ENCODE measurements at regions not wholly inside any gene's neighbourhood (a gene's known extent, or its start where the extent isn't known, plus 50 kb on each side); places are given as distances from the start of the nearest gene placed in this dataset.

DNA sequence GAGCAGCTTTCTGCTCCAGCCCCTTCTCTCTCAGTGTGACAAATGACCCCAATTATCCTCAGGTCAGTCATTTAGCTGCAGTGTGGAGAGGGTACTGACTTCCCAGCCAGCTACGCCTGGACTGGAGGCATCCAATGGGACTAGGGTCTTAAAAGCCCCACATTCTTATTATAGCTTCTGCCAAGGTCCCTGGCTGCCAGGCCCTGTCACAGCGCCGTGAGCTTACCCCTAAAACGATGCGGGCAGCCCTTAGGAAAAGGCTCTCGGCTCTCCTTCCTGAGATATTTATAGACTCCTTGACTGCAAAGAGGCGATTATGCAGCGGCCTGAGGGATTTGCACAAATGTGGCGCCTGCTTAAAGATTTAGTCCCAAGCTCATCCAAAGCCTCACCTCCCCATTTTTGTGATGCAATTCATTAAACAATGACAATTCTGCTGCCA lies 69.2 kb upstream of the EDAR start:
- Histone ChIP-seq H2BK20ac (ENCODE audit: low read length) (no peak overlapping the region), H3K27ac (ENCODE audit: low read depth, low read length) (no peak overlapping the region), H3K4me3 (ENCODE audit: extremely low read depth in 1 of 4, insufficient read depth in 2 of 4, low read depth in 3 of 4, low read length in 4 of 4) (no peak overlapping the region), H3K79me2 (ENCODE audit: control insufficient read depth in 1 of 2, insufficient read depth in 2 of 2, low read length in 2 of 2) (no peaks in the 10 kb centered on the region), H4K20me1 (replicated peaks in 1 of 2; ENCODE audit: control insufficient read depth in 1 of 2, insufficient read depth in 2 of 2, low read length in 2 of 2) (no peaks in the 10 kb centered on the region), H3K9me3 (ENCODE audit: insufficient read depth in 2 of 2, low read depth in 1 of 2, low read length in 1 of 2) (no peaks in the 10 kb centered on the region), H3K79me1 (ENCODE audit: low read depth, low read length) (no peaks in the 10 kb centered on the region), H3K14ac (ENCODE audit: insufficient read length) (no peak overlapping the region), H2AFZ (ENCODE audit: low read length) (no peak overlapping the region), H3K4me1 (replicated peaks in 1 of 4; ENCODE audit: control insufficient read depth in 3 of 4, insufficient read depth in 4 of 4, low read length in 3 of 4) (peaks cover 0 to 2% (median 0%) of the 10 kb centered on the region in 4 experiments; a peak in 2 of 7 replicates), H3K18ac (ENCODE audit: extremely low read depth, low read length) (no peak overlapping the region), H2AK5ac (ENCODE audit: low read depth, low read length) (no peak overlapping the region), H4K5ac (ENCODE audit: insufficient read length, low read depth, low read length) (no peak overlapping the region), H2BK12ac (ENCODE audit: low read depth, low read length) (no peak overlapping the region), H2BK120ac (replicated peaks; ENCODE audit: low read depth, low read length) (no peak overlapping the region), H3K9ac (replicated peaks in 1 of 4; ENCODE audit: extremely low read depth in 1 of 4, low read depth in 3 of 4, low read length in 3 of 4) (no peak overlapping the region), H2BK5ac (ENCODE audit: low read depth, low read length) (no peak overlapping the region), H3K36me3 (ENCODE audit: control insufficient read depth in 2 of 4, insufficient read depth in 4 of 4, low read length in 3 of 4) (no peaks in the 10 kb centered on the region), H4K91ac (replicated peaks; ENCODE audit: insufficient read length, low read length) (no peak overlapping the region), H3K4ac (replicated peaks; ENCODE audit: insufficient read length, low read depth, low read length) (no peak overlapping the region), H3K27me3 (replicated peaks in 1 of 4; ENCODE audit: control insufficient read depth in 3 of 4, extremely low read depth in 1 of 4, insufficient read depth in 3 of 4, low read length in 3 of 4) (no peaks in the 10 kb centered on the region), H4K8ac (ENCODE audit: extremely low read depth, insufficient read depth, low read length) (no peak overlapping the region), H3K4me2 (ENCODE audit: insufficient read depth in 1 of 2, low read depth in 2 of 2, low read length in 2 of 2) (no peak overlapping the region), H3K23ac (ENCODE audit: insufficient read length) (no peak overlapping the region), H3K56ac (replicated peaks; ENCODE audit: insufficient read length, low read depth, low read length) (no peak overlapping the region), H3K23me2 (ENCODE audit: low read depth, low read length) (no peaks in the 10 kb centered on the region), H2BK15ac (ENCODE audit: low read length) (no peak overlapping the region)
- DNase-seq (ENCODE audit: low read depth in 1 of 2, low spot score in 2 of 2), result no peak
- WGBS, 2 experiments (ENCODE audit: extremely low coverage in 1 of 2, insufficient coverage in 1 of 2, insufficient read length in 1 of 2, insufficient replicate concordance in 2 of 2, low coverage in 1 of 2, low lambda C conversion rate in 2 of 2, missing lambda C conversion rate in 1 of 2), result 73% methylated on average over 9 of the region's 9 CpGs; no CpG with 5 or more reads in 1 of the 2 experiments
- FAIRE-seq, result no peak
- CTCF ChIA-PET (ENCODE audit: partially characterized antibody), result interaction anchor here (1.1 to 1.4 kb wide), 2 partner anchors 38 to 65 kb away, joined by 3 read pairs; no protein-coding TSS in a partner anchor
- POLR2A ChIA-PET (ENCODE audit: partially characterized antibody), result interaction anchor here (0.6 kb wide), 1 partner anchor 442 kb away, joined by 3 read pairs; no protein-coding TSS in a partner anchor
- TF ChIP-seq JUND (IDR thresholded peaks at IDR 0.05; ENCODE audit: low read length) (no peak), SP4 (IDR thresholded peaks at IDR 0.05; ENCODE audit: low read length) (no peak), MAFK (IDR thresholded peaks at IDR 0.05; ENCODE audit: low read depth, low read length) (no peak), SUZ12 (IDR thresholded peaks at IDR 0.05; ENCODE audit: low read length) (no peak), POLR2A (IDR thresholded peaks at IDR 0.05; ENCODE audit: control extremely low read depth in 1 of 2, low read depth in 2 of 2, low read length in 2 of 2) (no peak), CBX8 (IDR thresholded peaks at IDR 0.05; ENCODE audit: borderline replicate concordance, low read depth, low read length) (no peak), ATF2 (IDR thresholded peaks at IDR 0.05; ENCODE audit: low read length) (no peak), TEAD4 (IDR thresholded peaks at IDR 0.05; ENCODE audit: low read depth, low read length) (no peak), TCF12 (IDR thresholded peaks at IDR 0.05; ENCODE audit: low read depth, low read length) (no peak), CTBP2 (IDR thresholded peaks at IDR 0.05; ENCODE audit: borderline replicate concordance, insufficient read depth, insufficient read length, low read length) (no peak), POLR2AphosphoS5 (IDR thresholded peaks at IDR 0.05; ENCODE audit: low read depth, low read length) (no peak), SP2 (IDR thresholded peaks at IDR 0.05; ENCODE audit: low read length) (no peak), KDM1A (IDR thresholded peaks at IDR 0.05; ENCODE audit: borderline replicate concordance, low read length) (no peak)
- TF ChIP-seq, protein P1, sequence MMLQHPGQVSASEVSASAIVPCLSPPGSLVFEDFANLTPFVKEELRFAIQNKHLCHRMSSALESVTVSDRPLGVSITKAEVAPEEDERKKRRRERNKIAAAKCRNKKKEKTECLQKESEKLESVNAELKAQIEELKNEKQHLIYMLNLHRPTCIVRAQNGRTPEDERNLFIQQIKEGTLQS (IDR thresholded peaks at IDR 0.05; ENCODE audit: insufficient read depth, low read depth, low read length), result no peak

Data from H1 (cell line).